GM23338 (cell line): ENCODE measurements at regions not wholly inside any gene's neighbourhood (a gene's known extent, or its start where the extent isn't known, plus 50 kb on each side); places are given as distances from the start of the nearest gene placed in this dataset.

Experiments used
- ATAC-seq: fragments of 200-7000 bp; cut with Tn5 transposase; 3 replicates; pipeline ENCODE4 v1.9.1; 2020
- DNase-seq: peaks from one replicate; pipeline ENCODE4 v3.0.0-alpha.2; 2015; ENCODE audit warnings: low spot score
- H2AFZ ChIP-seq: fragments of 200-600 bp; sonication (generic); 2 replicates; pipeline ENCODE4 v1.8.0; 2016; ENCODE audit warnings: antibody characterized with exemption, mild to moderate bottlenecking, moderate library complexity
- H3F3A ChIP-seq: fragments of 200-600 bp; sonication (generic); replicated peaks from 2 replicates; pipeline ENCODE4 v1.8.0; 2017; ENCODE audit warnings: antibody characterized with exemption, mixed run types, low read depth
- H3K27ac ChIP-seq: fragments of 200-600 bp; sonication (generic); 2 replicates; pipeline ENCODE4 v1.6.1; 2016; ENCODE audit warnings: low read depth
- H3K27me3 ChIP-seq: fragments of 200-600 bp; sonication (generic); 2 replicates; pipeline ENCODE4 v1.8.0; 2016; ENCODE audit warnings: mild to moderate bottlenecking, mixed run types, moderate library complexity; ENCODE audit not compliant: insufficient read depth
- H3K36me3 ChIP-seq: fragments of 200-600 bp; sonication (generic); 2 replicates; pipeline ENCODE4 v1.8.0; 2016; ENCODE audit warnings: mild to moderate bottlenecking; ENCODE audit not compliant: insufficient read depth
- H3K4me1 ChIP-seq: fragments of 200-600 bp; sonication (generic); 2 replicates; pipeline ENCODE4 v1.8.0; 2016; ENCODE audit warnings: mild to moderate bottlenecking, moderate library complexity; ENCODE audit not compliant: insufficient read depth
- H3K4me2 ChIP-seq: fragments of 200-600 bp; sonication (generic); 2 replicates; pipeline ENCODE4 v1.7.1; 2017; ENCODE audit warnings: mixed run types
- H3K4me3 ChIP-seq: fragments of 200-600 bp; sonication (generic); 2 replicates; pipeline ENCODE4 v1.6.1; 2016; ENCODE audit warnings: mixed run types
- H3K79me2 ChIP-seq: fragments of 200-600 bp; sonication (generic); replicated peaks from 2 replicates; pipeline ENCODE4 v1.8.0; 2017; ENCODE audit warnings: mild to moderate bottlenecking; ENCODE audit not compliant: insufficient read depth
- H3K9me2 ChIP-seq: fragments of 200-600 bp; sonication (generic); 2 replicates; pipeline ENCODE4 v1.8.0; 2017; ENCODE audit not compliant: insufficient read depth
- H4K20me1 ChIP-seq: fragments of 200-600 bp; sonication (generic); replicated peaks from 2 replicates; pipeline ENCODE4 v1.8.0; 2017; ENCODE audit warnings: mild to moderate bottlenecking; ENCODE audit not compliant: insufficient read depth
- H3K27ac Mint-ChIP-seq: 2 replicates; pipeline ENCODE4 v1.8.0; 2020; ENCODE audit warnings: inconsistent platforms, mild to moderate bottlenecking, moderate library complexity, mixed read lengths
- H3K27me3 Mint-ChIP-seq: 3 replicates; pipeline ENCODE4 v1.8.0; 2022; ENCODE audit warnings: low read depth, mild to moderate bottlenecking, moderate library complexity, mixed read lengths, inconsistent platforms; ENCODE audit not compliant: insufficient read depth, poor library complexity
- H3K36me3 Mint-ChIP-seq: 3 replicates; pipeline ENCODE4 v1.8.0; 2021; ENCODE audit warnings: low read depth, mild to moderate bottlenecking, inconsistent platforms, moderate library complexity, mixed read lengths
- H3K4me1 Mint-ChIP-seq: 3 replicates; pipeline ENCODE4 v1.8.0; 2020; ENCODE audit warnings: mild to moderate bottlenecking, inconsistent platforms, mixed read lengths
- H3K4me3 Mint-ChIP-seq: 3 replicates; pipeline ENCODE4 v1.8.0; 2021; ENCODE audit warnings: moderate library complexity, mild to moderate bottlenecking, inconsistent platforms, mixed read lengths
- H3K9me3 Mint-ChIP-seq: 3 replicates; pipeline ENCODE4 v1.8.0; 2020; ENCODE audit warnings: moderate library complexity, mild to moderate bottlenecking, inconsistent platforms, mixed read lengths
- CTCF ChIP-seq, 2 experiments: fragments of 200-600 bp in 1 of 2; sonication (generic) in 1 of 2; conservative IDR thresholded peaks; 2 replicates each; pipeline versions ENCODE4 v1.5.1 to v1.6.1; 2016 to 2017; ENCODE audit warnings: antibody characterized with exemption in 2 of 2, low read depth in 2 of 2, mild to moderate bottlenecking in 2 of 2, moderate library complexity in 1 of 2
- ETS1 ChIP-seq: IDR thresholded peaks from 2 replicates; pipeline ENCODE4 v1.6.1; 2016; ENCODE audit warnings: antibody characterized with exemption
- EZH2 ChIP-seq: fragments of 200-600 bp; sonication (generic); IDR thresholded peaks from one replicate; pipeline ENCODE4 v1.8.0; 2017; ENCODE audit warnings: antibody characterized with exemption, mild to moderate bottlenecking, low read depth; ENCODE audit not compliant: unreplicated experiment
- JUNB ChIP-seq: IDR thresholded peaks from one replicate; pipeline ENCODE4 v1.6.1; 2016; ENCODE audit warnings: antibody characterized with exemption; ENCODE audit not compliant: unreplicated experiment
- POLR2AphosphoS5 ChIP-seq: IDR thresholded peaks from 2 replicates; pipeline ENCODE4 v1.6.1; 2016; ENCODE audit warnings: antibody characterized with exemption, low read depth
- REST ChIP-seq: IDR thresholded peaks from one replicate; pipeline ENCODE4 v1.6.1; 2018; ENCODE audit warnings: antibody characterized with exemption; ENCODE audit not compliant: unreplicated experiment
- STAT1 ChIP-seq: IDR thresholded peaks from one replicate; pipeline ENCODE4 v1.6.1; 2016; ENCODE audit warnings: antibody characterized with exemption; ENCODE audit not compliant: unreplicated experiment
- ZNF114 ChIP-seq: fragments of 250-450 bp; sonication (Bioruptor Pico); IDR thresholded peaks from 2 replicates; pipeline ENCODE4 v1.5.0; 2020; ENCODE audit warnings: mild to moderate bottlenecking, moderate library complexity
- ZNF331 ChIP-seq: fragments of 250-450 bp; sonication (Bioruptor Pico); IDR thresholded peaks from 2 replicates; pipeline ENCODE4 v1.5.0; 2020; ENCODE audit warnings: low read depth, mild to moderate bottlenecking, moderate library complexity
- ZNF462 ChIP-seq: fragments of 250-450 bp; sonication (Bioruptor Pico); IDR thresholded peaks from 2 replicates; pipeline ENCODE4 v1.5.0; 2020; ENCODE audit warnings: mild to moderate bottlenecking, moderate library complexity

GRCh38 chr20:56776345-56776744, 147.2 kb downstream of the TFAP2C start:
- Histone ChIP-seq H3K4me3 (no peak overlapping the region), H3K4me1 (peaks cover 19% of the 10 kb centered on the region), H3F3A (0 out of 2 replicates have a peak, but pooled peaks cover 6% of the 10 kb centered on the region), H3K4me2 (no peak overlapping the region), H3K27ac (no peak overlapping the region), H3K36me3 (no peaks in the 10 kb centered on the region), H4K20me1 (no peaks in the 10 kb centered on the region), H2AFZ (peak overlapping the region; percentile 86; the same call in 1 of the 2 replicates), H3K27me3 (no peaks in the 10 kb centered on the region), H3K79me2 (no peaks in the 10 kb centered on the region), H3K9me2 (no peaks in the 10 kb centered on the region)
- DNase-seq (peak; percentile 56), ATAC-seq (peak; percentile 77)
- no peak overlapping the region for H3K4me3 Mint-ChIP-seq
- H3K4me1 Mint-ChIP-seq = peaks cover 33% of the 10 kb centered on the region
- H3K27ac Mint-ChIP-seq = no peak overlapping the region
- TF ChIP-seq CTCF (conservative IDR thresholded peaks at IDR 0.05; ENCODE audit: low read depth in 2 of 2) (no peak), REST (no peak), STAT1 (no peak), POLR2AphosphoS5 (no peak), ETS1 (no peak), ZNF462 (no peak), ZNF331 (CRISPR knock-in tag) (no peak), ZNF114 (CRISPR knock-in tag) (no peak), EZH2 (no peak), JUNB (no peak)
- no peaks in the 10 kb centered on the region for H3K36me3 Mint-ChIP-seq
- H3K27me3 Mint-ChIP-seq = peaks cover 2% of the 10 kb centered on the region
- no peaks in the 10 kb centered on the region for H3K9me3 Mint-ChIP-seq
